CD4-positive, alpha-beta T cell treated with Interleukin-10 for 1 hour (primary cell): ENCODE measurements at regions not wholly inside any gene's neighbourhood (a gene's known extent, or its start where the extent isn't known, plus 50 kb on each side); places are given as distances from the start of the nearest gene placed in this dataset.
"Not testable (repeated sequence)": the region's sequence is repeated elsewhere in the genome, so short reads cannot be mapped to it uniquely, and the experiment has no call there.

ENCODE experiments used
- DNase-seq: peaks from one replicate; pipeline ENCODE4 v3.0.0-alpha.2; 2020

DNA sequence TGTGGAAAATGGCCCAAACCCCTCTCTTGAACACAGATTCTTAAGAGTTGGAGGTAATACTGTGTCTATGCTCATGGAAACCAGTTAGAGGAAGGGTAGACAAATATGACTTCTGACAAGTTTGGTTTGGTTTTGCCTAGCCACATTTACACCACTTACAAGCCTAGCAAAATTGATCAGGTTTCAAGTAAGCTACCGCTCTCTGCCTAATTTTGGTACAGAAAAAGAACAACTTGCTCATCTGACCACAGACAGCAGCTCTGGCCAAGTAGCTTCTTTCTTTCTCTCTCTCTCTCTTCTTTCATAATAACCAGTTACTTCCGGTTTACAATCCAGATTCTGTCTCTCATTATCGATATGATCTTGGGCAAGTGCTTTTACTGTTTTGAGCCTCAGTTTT, 260.0 kb downstream of the GLUD2 start:
- DNase-seq = no peak

DNA sequence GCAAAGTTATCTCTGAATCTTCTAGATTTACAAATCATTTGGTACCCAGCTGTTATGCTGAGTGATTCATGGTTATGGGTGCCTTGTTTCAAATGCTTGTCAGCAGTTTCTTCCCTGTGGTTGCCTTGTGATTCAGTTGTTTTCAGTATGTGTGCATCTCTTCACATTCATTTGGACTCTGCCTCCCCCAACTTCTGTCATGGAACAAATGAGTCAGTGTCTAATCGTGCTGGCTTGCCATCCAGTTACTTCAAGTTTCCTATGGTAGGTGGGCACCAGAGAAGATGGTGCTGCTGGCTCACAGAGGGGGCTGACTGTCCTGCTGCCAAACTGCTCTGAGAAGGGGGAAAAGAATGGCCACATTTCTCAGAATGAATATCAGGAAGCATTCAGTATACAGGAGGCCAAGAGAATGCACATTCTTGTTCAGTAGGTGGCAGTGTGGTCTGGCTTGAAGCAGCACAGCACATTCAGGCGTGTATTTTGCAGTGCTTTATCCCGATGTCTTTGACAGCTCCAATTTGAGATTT, 260.9 kb downstream of the GLUD2 start:
- DNase-seq = peak; percentile 2

DNA sequence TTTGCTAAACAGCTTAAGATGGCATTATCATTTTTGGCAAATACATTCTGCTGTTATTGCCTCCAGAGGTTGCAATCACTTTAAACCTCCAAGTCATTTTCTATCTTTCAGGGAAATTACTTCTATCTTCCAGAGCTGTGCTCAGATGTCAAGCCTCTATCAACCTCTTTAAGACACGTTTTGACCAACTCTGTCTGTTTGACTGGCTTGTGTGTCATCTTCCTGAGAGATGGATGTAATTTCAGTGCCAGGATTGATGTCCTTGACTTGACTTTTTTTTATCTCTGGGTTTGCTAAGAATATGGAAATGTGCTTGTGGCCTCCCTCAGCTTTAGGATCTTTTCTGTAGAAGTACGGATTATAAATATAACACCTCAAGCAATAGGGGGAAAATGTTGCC, 263.4 kb downstream of the GLUD2 start:
- no peak for DNase-seq

DNA sequence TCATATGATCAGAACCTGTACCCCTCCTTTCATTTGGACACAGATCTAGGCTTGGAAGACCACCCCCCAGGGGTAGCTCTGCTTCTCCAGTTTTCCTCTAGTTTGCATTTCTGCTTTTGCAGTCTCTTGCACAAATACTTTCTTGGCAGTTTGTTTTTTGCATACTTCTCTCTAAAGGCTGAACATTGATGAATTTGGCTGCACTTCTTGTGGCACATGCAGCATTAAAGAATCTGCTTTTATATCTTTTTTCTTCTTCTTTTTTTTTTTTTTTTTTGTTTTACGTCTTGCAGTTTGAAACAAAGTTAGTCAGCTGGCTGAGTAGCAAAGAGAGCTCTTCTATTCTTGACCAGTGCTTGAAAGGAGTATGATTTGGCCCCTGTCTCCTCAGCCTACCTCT, 273.0 kb downstream of the GLUD2 start:
- DNase-seq = no peak

DNA sequence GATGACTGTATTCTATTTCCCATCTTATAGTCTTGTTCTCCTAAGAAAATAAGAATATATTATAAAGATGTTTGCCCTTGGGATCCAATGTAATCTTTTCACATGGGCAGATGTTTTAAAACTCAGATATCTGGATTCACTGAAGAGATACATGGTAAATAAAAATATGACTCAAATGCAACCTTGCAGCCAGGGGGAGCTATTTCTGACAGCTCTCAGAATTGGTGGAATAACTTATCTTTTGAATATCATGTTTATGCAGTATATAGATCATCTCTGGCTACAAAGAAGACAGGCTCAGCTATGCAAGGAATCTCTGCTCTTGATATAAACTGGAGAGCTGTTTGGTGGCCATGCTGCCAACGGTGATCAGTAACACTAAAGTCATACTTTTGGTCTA, 274.7 kb downstream of the GLUD2 start:
- no peak for DNase-seq

DNA sequence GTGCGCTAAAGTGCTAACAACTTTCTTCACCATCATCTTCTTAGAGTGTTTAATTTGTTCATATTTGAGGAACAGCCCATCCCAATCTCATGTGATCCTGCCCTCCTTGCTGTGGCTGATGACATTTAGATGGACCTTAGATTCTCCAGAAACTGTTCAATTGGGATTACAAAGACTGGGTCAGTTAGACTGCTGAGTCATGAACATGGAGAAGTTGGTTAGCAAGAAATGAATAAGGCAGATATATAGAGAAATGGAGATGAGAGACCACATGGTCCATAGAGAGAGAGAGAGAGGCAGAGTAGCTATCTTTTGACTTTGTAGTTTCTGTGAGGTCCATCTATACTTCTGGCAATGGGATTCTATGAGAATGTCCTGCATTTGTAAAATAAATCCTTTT, 275.9 kb downstream of the GLUD2 start:
- DNase-seq = no peak

DNA sequence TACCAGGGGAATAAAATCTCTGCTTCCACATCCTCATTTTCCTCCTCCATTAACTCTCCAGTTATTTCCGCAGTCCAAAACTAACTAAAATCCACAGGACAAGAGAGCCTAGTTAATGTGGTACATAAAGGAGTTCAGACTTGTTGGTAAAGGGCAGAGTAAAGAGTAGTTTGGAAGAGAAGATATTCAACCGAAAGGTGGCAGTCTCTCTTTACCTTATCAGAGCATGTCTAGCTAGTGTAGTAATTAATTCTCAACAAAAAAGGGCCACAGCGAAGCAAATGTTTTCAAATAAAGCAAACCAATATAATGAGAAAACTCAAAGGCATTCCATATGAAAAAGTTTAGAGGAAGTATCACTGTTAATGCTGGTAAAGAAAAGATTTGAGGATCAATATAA, 286.5 kb downstream of the GLUD2 start:
- no peak for DNase-seq

DNA sequence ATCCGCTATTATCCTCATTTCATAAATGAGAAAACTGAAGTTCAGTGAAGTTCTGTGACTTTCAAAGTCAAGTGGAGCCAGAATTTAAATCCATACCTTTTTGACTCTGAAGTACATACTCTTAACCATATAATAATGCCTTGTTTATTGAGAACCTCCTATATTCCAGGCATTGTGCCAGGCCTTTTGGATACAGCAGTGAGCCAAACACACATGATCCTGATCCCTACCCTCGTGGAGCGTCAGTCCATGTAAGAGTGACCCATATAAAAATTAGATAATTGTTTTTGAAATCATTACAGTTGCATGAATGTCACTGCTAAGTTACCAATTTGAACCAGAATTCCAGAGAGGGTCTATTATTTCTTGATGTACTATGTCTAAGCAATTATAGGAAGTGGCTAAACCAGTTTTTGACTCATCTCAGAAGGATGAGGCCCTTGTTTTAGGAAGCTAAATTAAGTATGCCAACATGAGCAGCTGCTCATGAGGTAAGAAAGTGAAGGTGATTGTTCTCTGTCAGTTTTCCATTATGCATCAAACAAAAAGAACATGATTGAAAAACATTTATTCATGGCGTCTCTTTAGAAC, 289.5 kb downstream of the GLUD2 start:
- no peak for DNase-seq

DNA sequence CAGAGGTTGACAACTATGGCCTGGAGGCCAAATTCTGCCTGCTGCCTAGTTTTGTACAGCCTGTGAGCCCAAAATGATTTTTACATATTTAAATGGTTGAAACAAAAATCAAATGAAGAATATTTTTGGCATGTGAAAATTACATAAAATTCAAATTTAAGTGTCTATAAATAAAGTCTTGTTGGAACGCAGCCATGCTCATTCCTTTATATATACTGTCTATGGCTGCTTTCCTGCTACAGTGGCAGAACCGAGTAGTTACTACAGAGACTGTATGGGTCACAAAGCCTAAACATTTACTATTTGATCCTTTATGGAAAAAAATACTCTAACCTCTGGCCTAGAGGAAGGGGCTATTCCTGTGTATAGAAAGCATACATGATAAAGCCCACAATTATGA, 290.4 kb downstream of the GLUD2 start:
- no peak for DNase-seq

DNA sequence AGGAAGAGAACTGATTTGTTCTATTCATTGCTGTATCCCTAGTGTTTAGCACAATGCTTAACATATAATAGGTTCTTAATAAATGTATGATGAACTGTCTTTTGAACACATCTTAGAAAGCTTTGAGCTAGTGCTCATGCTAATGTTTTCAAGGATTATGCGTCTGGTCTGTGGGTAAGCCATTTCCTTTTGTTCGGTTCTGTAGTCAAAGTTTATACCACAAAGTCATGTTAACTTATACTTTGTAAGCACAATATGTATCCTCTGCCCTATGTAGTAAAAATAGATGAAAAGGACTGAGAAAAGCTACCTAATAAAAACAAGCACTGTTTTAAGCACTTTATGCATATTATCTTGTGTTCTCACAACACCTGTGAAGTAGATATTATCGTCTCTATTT, 301.9 kb downstream of the GLUD2 start:
- no peak for DNase-seq

DNA sequence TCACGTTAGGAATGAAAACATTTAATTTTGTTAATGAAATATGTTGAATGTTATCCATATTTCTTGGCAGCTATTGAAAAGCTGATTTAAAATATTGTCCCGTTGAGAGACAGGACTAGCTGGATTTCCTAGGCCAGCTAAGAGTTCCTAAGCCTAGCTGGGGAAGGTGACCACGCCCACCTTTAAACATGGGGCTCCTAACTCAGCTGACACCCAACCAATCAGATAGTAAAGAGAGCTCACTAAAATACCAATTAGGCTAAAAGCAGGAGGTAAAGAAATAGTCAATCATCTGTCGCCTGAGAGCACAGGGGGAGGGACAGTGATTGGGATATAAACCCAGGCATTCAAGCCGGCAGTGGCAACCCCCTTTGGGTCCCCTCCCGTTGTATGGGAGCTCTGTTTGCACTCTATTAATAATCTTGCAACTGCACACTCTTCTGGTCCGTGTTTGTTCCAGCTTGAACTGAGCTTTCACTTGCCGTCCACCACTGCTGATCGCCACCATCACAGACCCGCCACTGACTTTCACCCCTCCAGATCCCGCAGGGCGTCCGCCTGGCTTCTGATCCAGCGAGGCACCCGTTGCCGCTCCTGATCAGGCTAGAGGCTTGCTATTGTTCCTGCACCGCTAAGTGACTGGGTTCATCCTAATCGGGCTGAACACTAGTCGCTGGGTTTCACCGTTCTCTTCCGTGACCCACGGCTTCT, 308.9 kb downstream of the GLUD2 start:
- DNase-seq = no peak

DNA sequence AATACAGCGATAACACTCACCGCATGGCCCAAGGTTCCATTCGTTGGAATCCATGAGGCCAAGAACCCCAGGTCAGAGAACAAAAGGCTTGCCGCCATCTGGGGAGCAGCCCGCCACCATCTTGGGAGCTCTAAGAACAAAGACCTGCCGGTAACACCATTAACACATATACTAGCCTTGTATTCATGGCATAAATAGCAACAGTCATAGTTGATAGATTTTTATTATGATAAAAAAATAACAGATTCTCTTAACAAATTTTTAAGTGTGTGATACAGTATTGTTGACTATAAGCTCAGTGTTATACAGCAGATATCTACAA, 309.4 kb downstream of the GLUD2 start:
- no peak for DNase-seq

DNA sequence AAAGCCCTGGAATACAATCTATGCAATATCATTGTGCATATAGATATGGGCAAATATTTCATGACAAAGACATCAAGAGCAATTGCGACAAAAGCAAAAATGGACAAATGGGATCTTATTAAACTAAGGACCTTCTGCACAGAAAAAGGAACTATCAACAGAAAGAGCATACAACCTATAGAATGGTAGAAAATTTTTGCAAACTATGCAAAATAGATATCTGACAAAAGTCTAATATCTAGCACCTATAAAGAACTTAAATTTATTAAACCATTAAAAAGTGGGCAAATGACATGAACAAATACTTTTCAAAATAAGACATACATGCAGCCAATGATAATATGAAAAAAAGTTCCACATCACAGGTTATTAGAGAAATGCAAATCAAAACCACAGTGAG, 312.9 kb downstream of the GLUD2 start:
- DNase-seq = no peak

DNA sequence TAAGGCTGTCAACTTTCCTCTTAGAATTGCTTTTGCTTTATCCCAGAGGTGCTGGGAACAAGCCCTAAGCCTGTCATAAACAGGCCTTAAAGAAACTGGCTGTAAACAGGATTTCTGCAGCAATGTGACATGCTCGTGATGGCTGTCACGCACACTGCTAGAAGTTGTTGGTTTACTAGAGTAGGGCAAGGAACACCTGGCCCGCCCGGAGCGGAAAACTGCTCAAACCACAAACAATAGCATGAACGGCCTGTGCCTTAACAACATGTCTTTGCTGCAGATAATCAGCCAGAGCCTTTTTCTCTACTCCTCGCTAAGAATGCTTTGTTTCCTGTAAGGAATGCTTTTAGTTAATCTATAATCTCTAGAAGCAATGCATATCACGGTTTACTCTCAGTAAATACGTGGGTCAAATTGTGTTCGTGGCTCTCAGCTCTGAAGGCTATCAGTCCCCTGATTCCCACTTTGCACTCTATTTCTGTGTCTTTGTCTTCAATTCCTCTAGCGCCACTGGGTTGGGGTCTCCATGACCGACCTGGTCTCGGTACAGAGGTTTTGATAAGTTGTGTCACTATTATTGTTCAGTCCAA, 318.3 kb downstream of the GLUD2 start:
- no peak for DNase-seq

DNA sequence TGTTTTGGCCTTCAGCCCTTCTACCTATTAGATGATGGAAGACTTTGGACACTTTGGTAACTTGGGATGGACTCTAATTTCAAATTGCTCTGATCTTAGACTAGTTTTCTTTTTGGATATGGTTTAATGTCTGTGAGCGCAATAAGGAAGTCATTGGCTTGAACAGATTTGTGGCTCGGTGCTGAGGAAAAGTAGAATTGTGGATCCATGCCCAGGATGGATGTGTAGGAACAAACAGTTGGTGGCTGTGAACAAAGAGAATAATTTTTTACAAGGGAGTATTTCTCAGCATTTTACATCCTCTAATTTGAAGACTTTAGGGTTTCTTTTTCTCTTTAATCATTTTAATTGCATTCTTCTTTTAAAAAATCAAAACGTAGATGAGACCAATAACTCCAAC, 327.1 kb downstream of the GLUD2 start:
- no peak for DNase-seq

DNA sequence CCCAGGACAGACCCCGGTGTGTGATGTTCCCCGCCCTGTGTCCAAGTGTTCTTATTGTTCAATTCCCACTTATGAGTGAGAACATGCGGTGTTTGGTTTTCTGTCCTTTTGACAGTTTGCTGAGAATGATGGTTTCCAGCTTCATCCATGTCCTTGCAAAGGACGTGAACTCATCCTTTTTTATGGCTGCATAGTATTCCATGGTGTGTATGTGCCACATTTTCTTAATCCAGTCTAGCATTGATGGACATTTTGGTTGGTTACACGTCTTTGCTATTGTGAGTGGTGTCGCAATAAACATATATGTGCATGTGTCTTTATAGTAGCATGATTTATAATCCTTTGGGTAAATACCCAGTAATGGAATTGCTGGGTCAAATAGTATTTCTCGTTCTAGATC, 334.5 kb downstream of the GLUD2 start:
- DNase-seq = not testable (repeated sequence)

DNA sequence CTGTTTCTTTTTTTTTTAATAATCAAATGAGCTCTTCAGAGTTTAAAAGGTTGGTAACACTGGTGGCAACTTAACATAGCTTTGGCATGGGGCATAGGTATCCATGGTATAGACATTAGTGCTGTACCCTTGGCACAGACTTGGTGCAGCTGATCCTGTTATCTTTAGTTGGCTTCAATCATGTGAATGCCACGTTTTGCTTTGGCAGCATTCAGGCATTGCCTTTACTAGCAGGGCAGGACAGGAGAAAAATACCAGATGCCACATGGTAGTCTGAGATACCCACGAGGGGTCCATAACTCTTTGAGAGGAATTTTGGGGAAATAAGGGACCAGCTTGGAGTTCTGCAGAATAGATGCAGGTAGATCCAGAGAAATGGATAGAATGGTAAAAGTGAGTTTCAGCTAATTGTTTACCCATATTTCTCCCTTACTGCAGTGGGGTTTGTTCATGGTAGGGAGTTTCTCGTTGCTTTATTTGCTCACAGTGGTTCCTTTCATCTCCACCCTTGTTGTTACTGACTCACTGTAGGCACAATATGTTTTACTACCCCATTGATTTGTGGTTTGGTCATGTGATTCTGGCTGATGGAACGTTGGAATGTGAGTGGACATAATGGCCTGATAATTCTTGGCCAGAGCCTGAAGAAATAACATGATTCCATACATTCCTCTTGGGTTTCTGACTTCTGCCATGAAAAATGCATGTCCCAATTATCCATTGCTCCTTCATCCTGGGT, 342.7 kb downstream of the GLUD2 start:
- no peak for DNase-seq

DNA sequence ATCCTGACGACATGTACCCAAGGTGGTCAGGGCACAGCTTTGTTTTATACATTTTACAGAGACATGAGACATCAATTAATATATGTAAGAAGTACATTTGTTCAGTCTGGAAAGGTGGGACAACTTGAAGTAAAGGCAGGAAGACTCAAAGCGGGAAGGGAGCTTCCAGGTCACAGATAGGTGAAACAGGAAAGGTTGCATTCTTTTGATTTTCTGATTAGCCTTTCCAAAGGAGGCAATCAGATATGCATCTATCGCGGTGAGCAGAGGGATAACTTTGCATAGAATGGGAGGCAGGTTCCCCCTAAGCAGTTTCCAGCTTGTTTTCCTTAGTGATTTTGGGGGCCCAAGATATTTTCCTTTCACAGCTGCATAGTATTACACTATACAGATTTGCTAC, 358.4 kb downstream of the GLUD2 start:
- no peak for DNase-seq

DNA sequence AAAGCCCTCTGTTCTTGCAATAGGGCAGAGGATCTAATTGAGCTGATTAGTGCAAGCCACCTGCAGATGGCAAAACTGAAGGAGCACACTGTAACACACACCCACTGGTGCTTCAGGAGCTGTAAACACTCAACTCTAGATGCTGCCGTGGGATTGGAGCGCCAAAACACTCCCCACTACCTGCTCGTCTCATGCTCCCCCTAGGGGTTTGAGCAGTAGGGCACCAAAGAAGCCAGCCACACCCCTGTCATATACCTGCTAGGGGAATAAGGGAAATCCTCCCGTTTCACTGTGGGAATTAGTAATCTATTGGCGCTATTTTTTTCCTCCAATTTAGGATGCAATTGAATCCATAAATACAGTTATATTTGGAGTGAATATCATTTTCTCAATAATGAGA, 360.2 kb downstream of the GLUD2 start:
- no peak for DNase-seq

DNA sequence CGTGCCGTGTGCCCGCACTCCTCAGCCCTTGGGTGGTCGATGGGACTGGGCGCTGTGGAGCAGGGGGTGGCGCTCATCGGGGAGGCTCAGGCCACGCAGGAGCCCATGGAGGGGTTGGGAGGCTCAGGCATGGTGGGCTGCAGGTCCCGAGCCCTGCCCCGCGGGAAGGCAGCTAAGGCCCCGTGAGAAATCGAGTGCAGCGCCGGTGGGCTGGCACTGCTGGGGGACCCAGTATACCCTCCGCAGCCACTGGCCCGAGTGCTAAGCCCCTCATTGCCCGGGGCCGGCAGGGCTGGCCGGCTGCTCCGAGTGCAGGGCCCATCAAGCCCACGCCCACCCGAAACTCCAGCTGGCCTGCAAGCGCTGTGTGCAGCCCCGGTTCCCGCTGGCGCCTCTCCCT, 384.1 kb downstream of the GLUD2 start:
- not testable (repeated sequence) for DNase-seq

DNA sequence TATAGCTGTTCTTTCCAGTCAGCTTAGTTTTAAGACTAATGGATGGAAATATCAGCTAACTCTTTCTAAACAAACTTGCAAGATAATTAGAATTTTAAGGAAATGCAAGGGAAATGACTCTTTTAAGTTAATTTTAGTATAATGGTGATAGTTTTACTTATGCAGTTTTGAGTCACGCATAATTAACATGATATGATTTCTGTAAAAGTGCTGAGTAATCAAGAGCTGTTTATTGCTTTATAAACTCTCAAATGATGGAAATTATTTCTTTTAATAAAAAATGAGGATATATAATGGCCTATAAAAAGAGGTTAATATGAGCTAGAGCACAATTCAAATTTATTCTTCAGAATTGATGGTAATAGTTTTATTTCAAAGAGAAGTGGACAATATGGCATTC, 385.9 kb downstream of the GLUD2 start:
- no peak for DNase-seq

DNA sequence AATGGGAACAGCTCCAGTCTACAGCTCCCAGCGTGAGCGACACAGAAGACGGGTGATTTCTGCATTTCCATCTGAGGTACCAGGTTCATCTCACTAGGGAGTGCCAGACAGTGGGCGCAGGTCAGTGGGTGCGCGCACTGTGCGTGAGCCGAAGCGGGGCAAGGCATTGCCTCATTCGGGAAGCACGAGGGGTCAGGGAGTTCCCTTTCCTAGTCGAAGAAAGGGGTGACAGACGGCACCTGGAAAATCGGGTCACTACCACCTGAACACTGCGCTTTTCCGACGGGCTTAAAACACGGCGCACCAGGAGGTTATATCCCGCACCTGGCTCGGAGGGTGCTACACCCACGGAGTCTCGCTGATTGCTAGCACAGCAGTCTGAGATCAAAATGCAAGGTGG, 390.3 kb downstream of the GLUD2 start:
- not testable (repeated sequence) for DNase-seq

DNA sequence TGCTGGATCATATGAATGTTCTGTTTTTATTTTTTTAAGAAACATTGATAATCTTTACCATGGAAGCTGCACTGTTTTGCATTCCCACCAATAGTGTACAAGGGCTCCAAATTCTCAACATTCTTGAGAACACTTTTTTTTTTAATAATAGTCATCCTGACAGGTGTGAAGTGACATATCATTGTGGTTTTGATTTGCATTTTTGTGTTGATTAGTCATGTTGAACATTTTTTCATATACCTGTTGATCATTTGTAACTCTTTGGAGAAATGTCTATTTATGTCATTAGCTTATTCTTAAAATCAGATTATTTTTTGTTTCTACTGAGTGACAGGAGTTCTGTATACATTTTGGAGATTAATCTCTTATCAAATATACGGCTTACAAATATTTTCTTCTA, 408.5 kb downstream of the GLUD2 start:
- no peak for DNase-seq

DNA sequence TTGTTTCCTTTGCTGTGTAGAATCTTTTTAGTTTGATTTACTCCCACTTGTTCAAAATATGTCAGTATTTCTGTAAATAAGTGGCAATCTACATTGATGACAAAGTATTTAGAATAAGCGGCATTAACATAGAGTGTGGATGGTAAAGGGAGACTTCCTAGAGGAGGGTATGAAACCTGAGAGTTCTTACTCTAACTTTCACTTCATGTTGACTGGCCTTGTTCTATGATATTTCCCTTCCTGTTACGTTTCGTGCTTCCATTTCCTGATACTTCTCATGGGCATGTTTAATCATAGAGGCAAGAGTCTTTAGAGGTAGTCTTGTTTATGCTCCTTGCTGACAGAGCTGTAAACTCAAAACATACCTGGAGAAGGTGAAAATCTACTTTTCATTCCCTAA, 408.9 kb downstream of the GLUD2 start:
- DNase-seq = no peak
